COLO668 (cell line): ENCODE measurements at regions not wholly inside any gene's neighbourhood (a gene's known extent, or its start where the extent isn't known, plus 50 kb on each side); places are given as distances from the start of the nearest gene placed in this dataset.
"Not testable (repeated sequence)": the region's sequence is repeated elsewhere in the genome, so short reads cannot be mapped to it uniquely, and the experiment has no call there.

Experiments
- DNase-seq: peaks from one replicate; lab custom pipeline; 2025; ENCODE audit not compliant: unreplicated experiment; lab: John Stamatoyannopoulos, UW

- no peak for DNase-seq
Observed at GRCh38 chr10:86579883-86580520, 58.4 kb upstream of the WAPL start.

GRCh38 chr10:86580521-86580891, 58.9 kb upstream of the WAPL start:
- DNase-seq, result no peak

- DNase-seq, result peak; percentile 38
Observed at GRCh38 chr10:86583983-86584382, 62.4 kb upstream of the WAPL start.

DNA sequence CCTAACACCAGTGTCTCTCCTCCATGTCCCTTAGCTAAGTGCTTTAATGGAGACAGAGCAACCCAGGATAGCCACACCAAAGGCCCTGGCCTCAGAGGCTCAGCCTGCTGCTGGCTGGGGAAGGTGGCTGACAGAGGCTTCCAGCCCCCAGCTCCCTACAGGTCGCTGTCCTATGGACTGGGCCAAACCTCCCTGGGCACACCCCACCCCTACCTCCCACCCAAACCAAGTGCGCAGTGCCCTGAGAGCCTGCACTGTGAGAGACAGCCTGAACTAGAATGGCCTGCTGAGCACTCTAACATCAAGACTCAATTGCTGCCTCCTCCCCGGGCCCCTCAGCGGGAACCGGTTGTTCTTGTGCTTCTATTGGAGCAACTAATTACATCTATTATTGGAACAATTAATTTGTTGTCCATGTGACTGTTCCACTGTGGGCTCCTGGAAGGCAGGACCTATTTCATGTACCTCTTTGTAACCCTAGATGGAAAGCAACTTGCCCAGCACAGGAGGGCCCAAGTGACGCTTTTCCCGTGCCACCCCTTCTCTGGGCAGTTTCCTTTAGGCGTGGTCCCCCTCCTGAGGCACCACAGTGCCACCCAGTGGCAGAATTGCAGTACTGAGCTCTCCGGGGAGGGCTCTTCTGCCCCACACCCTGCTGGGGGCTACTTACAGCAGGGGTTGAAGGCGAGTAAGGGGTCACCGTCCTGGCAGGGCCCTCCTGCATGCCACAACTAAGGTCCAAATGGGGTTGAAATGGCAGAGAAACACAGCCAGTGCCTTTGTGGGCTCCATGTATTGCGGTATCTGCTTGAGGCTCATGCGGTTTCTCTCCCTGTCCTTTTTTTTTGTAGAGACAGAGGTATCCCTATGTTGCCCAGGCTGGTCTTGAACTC, 63.7 kb upstream of the WAPL start:
- DNase-seq, result peak; percentile 59

GRCh38 chr10:86586516-86586915, 64.9 kb upstream of the WAPL start:
- no peak for DNase-seq

GRCh38 chr10:86588781-86589180, 65.6 kb upstream of the OPN4 start:
- DNase-seq, result not testable (repeated sequence)

DNA sequence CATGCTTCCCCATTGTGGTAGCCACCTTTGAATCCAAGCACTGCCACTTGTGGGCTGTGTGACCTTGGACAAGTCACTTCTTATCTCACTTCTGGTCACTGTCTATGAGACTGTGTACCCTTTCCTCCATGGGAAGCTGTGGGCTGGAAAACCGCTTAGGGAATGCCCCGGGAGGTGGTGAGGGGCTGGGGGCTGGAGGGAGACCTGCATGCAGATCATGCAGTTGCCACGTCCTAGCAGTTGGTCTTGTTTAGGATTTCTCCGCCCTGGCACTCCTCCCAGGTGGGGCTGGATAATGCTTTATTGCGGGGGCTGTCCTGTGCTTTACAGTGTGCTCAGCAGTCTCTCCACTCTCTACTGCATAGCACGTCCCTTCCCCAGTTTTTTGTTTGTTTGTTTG, 62.9 kb upstream of the OPN4 start:
- no peak for DNase-seq

GRCh38 chr10:86592413-86592812, 61.9 kb upstream of the OPN4 start:
- peak; percentile 21 for DNase-seq

- no peak for DNase-seq
Observed at GRCh38 chr10:86594535-86594934, 59.8 kb upstream of the OPN4 start.

DNA sequence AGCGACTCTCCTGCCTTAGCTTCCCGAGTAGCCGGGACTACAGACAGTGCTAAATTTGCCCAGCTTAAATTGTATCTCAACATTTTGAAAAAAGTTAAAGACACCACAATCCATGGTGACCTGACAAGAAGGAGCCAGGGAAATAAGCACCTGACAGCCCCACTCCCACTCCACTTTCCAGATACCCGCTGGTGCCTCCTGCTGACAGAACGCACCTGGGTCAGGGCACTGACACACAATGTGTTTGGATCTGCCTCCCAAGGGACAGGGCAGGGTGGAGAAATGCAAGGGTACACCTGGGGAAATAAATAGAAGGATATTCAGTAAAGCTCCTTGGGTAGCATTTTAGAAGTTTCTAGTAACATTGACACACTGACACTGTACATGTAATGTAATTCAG, 58.9 kb upstream of the OPN4 start:
- DNase-seq, result no peak

- no peak for DNase-seq
Observed at GRCh38 chr10:86596266-86596665, 58.1 kb upstream of the OPN4 start.

- no peak for DNase-seq
Observed at GRCh38 chr10:86597306-86597705, 57.0 kb upstream of the OPN4 start.

GRCh38 chr10:86598151-86598550, 56.2 kb upstream of the OPN4 start:
- no peak for DNase-seq

- DNase-seq, result no peak
Observed at GRCh38 chr10:86599041-86599440, 55.3 kb upstream of the OPN4 start.

GRCh38 chr10:86599729-86600128, 54.6 kb upstream of the OPN4 start:
- DNase-seq, result no peak

DNA sequence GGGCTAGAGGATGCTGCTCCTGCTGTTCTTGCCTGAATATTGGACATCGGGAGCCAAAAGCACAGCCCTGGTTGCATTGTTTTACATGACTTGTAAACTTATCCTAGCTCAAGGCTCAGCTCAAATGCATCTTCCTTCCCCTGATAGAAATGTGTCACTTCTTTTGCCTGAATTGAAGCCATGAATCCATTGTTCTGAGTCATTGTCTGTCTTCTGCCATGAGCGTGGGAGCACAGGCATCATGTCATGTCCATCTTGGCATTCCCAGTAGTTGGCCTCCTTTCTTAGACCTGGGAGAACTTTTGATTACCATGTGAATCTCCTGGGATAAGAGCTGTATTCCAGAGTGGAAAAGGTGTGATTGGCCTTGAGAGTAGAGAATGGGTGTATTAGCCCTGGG, 54.1 kb upstream of the OPN4 start:
- no peak for DNase-seq

GRCh38 chr10:86601956-86602602, 52.3 kb upstream of the OPN4 start:
- no peak for DNase-seq

- DNase-seq, result no peak
Observed at GRCh38 chr10:86603256-86603655, 51.1 kb upstream of the OPN4 start.
